ENCODE measurements at regions not wholly inside any gene's neighbourhood (a gene's known extent, or its start where the extent isn't known, plus 50 kb on each side); places are given as distances from the start of the nearest gene placed in this dataset.

DNA sequence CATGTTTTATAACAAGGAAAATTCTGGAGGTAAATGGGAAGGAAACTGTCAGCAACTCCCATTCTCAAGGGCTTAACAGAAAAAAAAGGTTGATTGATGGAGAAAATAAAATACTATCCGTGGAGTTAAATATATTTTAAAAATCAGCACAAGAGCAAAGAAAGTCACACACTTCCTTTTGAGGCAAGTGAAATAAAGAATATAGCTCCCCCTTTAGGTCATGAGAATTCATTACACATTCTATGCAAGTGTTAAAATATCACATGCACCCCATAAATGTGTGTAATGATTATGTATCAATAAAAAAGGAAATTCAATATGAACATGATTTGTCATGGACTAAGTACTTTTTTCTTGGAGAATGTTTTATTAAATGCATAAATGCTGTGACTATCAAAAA, 349.2 kb downstream of the TPBG start:
- peak; percentile 80 for TF ChIP-seq CTCF (conservative IDR thresholded peaks at IDR 0.05; ENCODE audit: low read length)
- TF ChIP-seq EZH2phosphoT487 (IDR thresholded peaks at IDR 0.05; ENCODE audit: borderline replicate concordance, low read depth, low read length): no peak
